Caco-2 (cell line): ENCODE measurements at regions not wholly inside any gene's neighbourhood (a gene's known extent, or its start where the extent isn't known, plus 50 kb on each side); places are given as distances from the start of the nearest gene placed in this dataset.

ENCODE experiments used
- BruUV-seq: library from RNA; stranded (reverse); fragments of 400-500 nt; replicated peaks from 2 replicates; lab custom pipeline; 2021; lab: Mats Ljungman, UMichigan
- CTCF ChIA-PET: fragments of 300-600 bp; sonication (Branson Sonifier 250); formaldehyde crosslinking; loops from one replicate; lab custom pipeline; 2022; ENCODE audit warnings: antibody characterized with exemption; lab: Charles Lee
- POLR2A ChIA-PET: fragments of 300-600 bp; sonication (Branson Sonifier 250); formaldehyde crosslinking; loops from one replicate; lab custom pipeline; 2022; ENCODE audit warnings: antibody characterized with exemption; lab: Charles Lee
- DNase-seq, 2 experiments: peaks; one replicate each; pipeline versions ENCODE4 v3.0.0 to v3.0.0-alpha.2; 2020 to 2022
- H3K27me3 ChIP-seq: replicated peaks from 2 replicates; pipeline ENCODE4 v1.6.0; 2011; ENCODE audit warnings: low read length; ENCODE audit not compliant: control insufficient read depth, insufficient read depth
- H3K36me3 ChIP-seq: 2 replicates; pipeline ENCODE4 v1.5.1; 2011; ENCODE audit warnings: low read length; ENCODE audit not compliant: control insufficient read depth, insufficient read depth
- H3K4me1 ChIP-seq: fragments of 250-450 bp; sonication (Bioruptor Pico); 2 replicates; pipeline ENCODE4 v1.5.1; 2020; ENCODE audit warnings: mild to moderate bottlenecking
- H3K4me3 ChIP-seq: 2 replicates; pipeline ENCODE4 v1.5.1; 2011; ENCODE audit warnings: low read depth, mild to moderate bottlenecking, control low read depth, low read length
- H3K9me3 ChIP-seq: fragments of 250-450 bp; sonication (Bioruptor Pico); 2 replicates; pipeline ENCODE4 v1.5.1; 2020; ENCODE audit warnings: mild to moderate bottlenecking, moderate library complexity
- H3K27ac Mint-ChIP-seq: one replicate; pipeline ENCODE4 v1.8.0; 2022; ENCODE audit warnings: mixed read lengths; ENCODE audit not compliant: unreplicated experiment
- H3K27me3 Mint-ChIP-seq: one replicate; pipeline ENCODE4 v1.8.0; 2022; ENCODE audit warnings: mixed read lengths; ENCODE audit not compliant: insufficient read depth, unreplicated experiment
- H3K36me3 Mint-ChIP-seq: one replicate; pipeline ENCODE4 v1.8.0; 2022; ENCODE audit warnings: mild to moderate bottlenecking, mixed read lengths; ENCODE audit not compliant: insufficient read depth, unreplicated experiment
- H3K4me1 Mint-ChIP-seq: one replicate; pipeline ENCODE4 v1.8.0; 2022; ENCODE audit warnings: low read depth, mixed read lengths; ENCODE audit not compliant: unreplicated experiment
- H3K4me3 Mint-ChIP-seq: one replicate; pipeline ENCODE4 v1.8.0; 2022; ENCODE audit warnings: mild to moderate bottlenecking, moderate library complexity, mixed read lengths; ENCODE audit not compliant: unreplicated experiment
- H3K9me3 Mint-ChIP-seq: one replicate; pipeline ENCODE4 v1.8.0; 2022; ENCODE audit warnings: mixed read lengths; ENCODE audit not compliant: unreplicated experiment
- CTCF ChIP-seq, 2 experiments: fragments of 200-600 bp in 1 of 2; IDR thresholded peaks; 1 replicate in 1 of 2; 2 replicates in 1 of 2; pipeline versions ENCODE4 v1.5.1 to v1.8.0; 2011 to 2022; ENCODE audit warnings: antibody characterized with exemption in 1 of 2, control low read depth in 1 of 2, inconsistent platforms in 1 of 2, low read depth in 1 of 2, low read length in 1 of 2, mild to moderate bottlenecking in 1 of 2, moderate library complexity in 1 of 2; ENCODE audit not compliant: insufficient read depth in 1 of 2, severe bottlenecking in 1 of 2, unreplicated experiment in 1 of 2
- intact Hi-C: fragments of 100-400 bp; cut with micrococcal nuclease; formaldehyde crosslinking; loops from one replicate; pipeline ENCODE4 v1.10.0; 2022; ENCODE audit not compliant: unreplicated experiment

GRCh38 chr10:94205396-94205831 lies 157.3 kb downstream of the NOC3L start:
- ChIA-PET POLR2A (no interaction called here), CTCF (no interaction called here)
- Histone ChIP-seq H3K4me3 (no peak overlapping the region), H3K9me3 (no peaks in the 10 kb centered on the region), H3K27me3 (no peaks in the 10 kb centered on the region), H3K4me1 (no peaks in the 10 kb centered on the region), H3K36me3 (no peaks in the 10 kb centered on the region)
- no peak for DNase-seq
- no peaks in the 10 kb centered on the region for H3K4me1 Mint-ChIP-seq
- H3K4me3 Mint-ChIP-seq = no peak overlapping the region
- H3K27ac Mint-ChIP-seq = no peak overlapping the region
- TF ChIP-seq CTCF (IDR thresholded peaks at IDR 0.05; ENCODE audit: insufficient read depth in 1 of 2, low read depth in 1 of 2, low read length in 1 of 2, severe bottlenecking in 1 of 2, unreplicated experiment in 1 of 2) = no peak
- intact Hi-C loops = no loop called here
- BruUV-seq = no TSS peak
- H3K36me3 Mint-ChIP-seq = no peaks in the 10 kb centered on the region
- H3K9me3 Mint-ChIP-seq = no peaks in the 10 kb centered on the region
- H3K27me3 Mint-ChIP-seq = no peaks in the 10 kb centered on the region

- TF ChIP-seq CTCF (IDR thresholded peaks at IDR 0.05; ENCODE audit: insufficient read depth in 1 of 2, low read depth in 1 of 2, low read length in 1 of 2, severe bottlenecking in 1 of 2, unreplicated experiment in 1 of 2) = no peak
Measured at GRCh38 chr10:94206176-94206575, 156.6 kb downstream of the NOC3L start.

GRCh38 chr10:94208315-94208714 lies 154.4 kb downstream of the NOC3L start:
- no peaks in the 10 kb centered on the region for H3K4me1 ChIP-seq
- H3K9me3 ChIP-seq = no peaks in the 10 kb centered on the region
- no peak overlapping the region for H3K4me3 Mint-ChIP-seq
- no peak overlapping the region for H3K27ac Mint-ChIP-seq
- intact Hi-C loops = no loop called here
- no peaks in the 10 kb centered on the region for H3K36me3 Mint-ChIP-seq
- H3K27me3 Mint-ChIP-seq = no peaks in the 10 kb centered on the region
- H3K36me3 ChIP-seq = peaks cover 2% of the 10 kb centered on the region; the same call in 1 of the 2 replicates
- BruUV-seq = no TSS peak
- H3K4me3 ChIP-seq = no peak overlapping the region
- no peaks in the 10 kb centered on the region for H3K27me3 ChIP-seq
- ChIA-PET POLR2A (no interaction called here), CTCF (no interaction called here)
- peaks cover 2% of the 10 kb centered on the region for H3K4me1 Mint-ChIP-seq
- H3K9me3 Mint-ChIP-seq = no peaks in the 10 kb centered on the region
- no peak for TF ChIP-seq CTCF (IDR thresholded peaks at IDR 0.05; ENCODE audit: insufficient read depth in 1 of 2, low read depth in 1 of 2, low read length in 1 of 2, severe bottlenecking in 1 of 2, unreplicated experiment in 1 of 2)
- no peak for DNase-seq

More at GRCh38 chr10:94206176-94206575, 156.6 kb downstream of the NOC3L start:
- Mint-ChIP-seq H3K27ac (no peak overlapping the region), H3K27me3 (no peaks in the 10 kb centered on the region), H3K4me1 (no peaks in the 10 kb centered on the region), H3K9me3 (no peaks in the 10 kb centered on the region), H3K4me3 (no peak overlapping the region), H3K36me3 (no peaks in the 10 kb centered on the region)
- Histone ChIP-seq H3K4me3 (no peak overlapping the region), H3K4me1 (no peaks in the 10 kb centered on the region), H3K36me3 (peaks cover 2% of the 10 kb centered on the region; the same call in 1 of the 2 replicates), H3K9me3 (no peaks in the 10 kb centered on the region), H3K27me3 (no peaks in the 10 kb centered on the region)
- DNase-seq = no peak
- ChIA-PET CTCF (no interaction called here), POLR2A (no interaction called here)
- no TSS peak for BruUV-seq
- intact Hi-C loops = no loop called here
